K562 (cell line): ENCODE measurements at regions not wholly inside any gene's neighbourhood (a gene's known extent, or its start where the extent isn't known, plus 50 kb on each side); places are given as distances from the start of the nearest gene placed in this dataset.

Experiments
- ARID1B ChIP-seq: fragments of 450-650 bp; IDR thresholded peaks from 2 replicates; pipeline ENCODE4 v1.6.1; 2016; ENCODE audit warnings: antibody characterized with exemption, mild to moderate bottlenecking, inconsistent platforms
- CBFB ChIP-seq: sonication (generic); formaldehyde crosslinking; IDR thresholded peaks from 2 replicates; pipeline ENCODE4 v1.4.0; 2020; ENCODE audit warnings: mild to moderate bottlenecking, missing genetic modification reagents
- CBX5 ChIP-seq: IDR thresholded peaks from 2 replicates; pipeline ENCODE4 v1.6.1; 2014; ENCODE audit warnings: low read depth, borderline replicate concordance
- COPS2 ChIP-seq: fragments of 450-650 bp; conservative IDR thresholded peaks from 2 replicates; pipeline ENCODE4 v1.6.1; 2016; ENCODE audit warnings: mild to moderate bottlenecking, moderate library complexity
- E2F1 ChIP-seq: sonication (generic); formaldehyde crosslinking; IDR thresholded peaks from 2 replicates; pipeline ENCODE4 v1.8.1; 2023; ENCODE audit warnings: mild to moderate bottlenecking, missing genetic modification reagents, moderate library complexity
- E4F1 ChIP-seq: fragments of 250-450 bp; sonication (Bioruptor Pico); IDR thresholded peaks from 2 replicates; pipeline ENCODE4 v1.5.0; 2021; ENCODE audit warnings: mild to moderate bottlenecking, borderline replicate concordance
- ETS1 ChIP-seq: conservative IDR thresholded peaks from 2 replicates; pipeline ENCODE4 v1.6.1; 2011; ENCODE audit warnings: low read depth, mild to moderate bottlenecking, low read length; ENCODE audit not compliant: control insufficient read depth
- ETV5 ChIP-seq: sonication (generic); formaldehyde crosslinking; IDR thresholded peaks from 2 replicates; pipeline ENCODE4 v1.4.0; 2020; ENCODE audit warnings: low read depth, mild to moderate bottlenecking, missing genetic modification reagents
- GTF3C2 ChIP-seq: IDR thresholded peaks from 3 replicates; pipeline ENCODE4 v1.6.1; 2011; ENCODE audit warnings: borderline replicate concordance, mild to moderate bottlenecking, moderate library complexity; ENCODE audit not compliant: insufficient read length; ENCODE audit errors: extremely low read depth
- MAFF ChIP-seq: IDR thresholded peaks from 2 replicates; pipeline ENCODE4 v1.6.1; 2012; ENCODE audit warnings: low read length, improper control_type of control experiment
- MEIS2 ChIP-seq: fragments of 450-650 bp; IDR thresholded peaks from 2 replicates; pipeline ENCODE4 v1.6.1; 2014; ENCODE audit warnings: mild to moderate bottlenecking; ENCODE audit not compliant: partially characterized antibody
- NCOA2 ChIP-seq, 2 experiments: fragments of 450-650 bp; IDR thresholded peaks; 2 replicates each; pipeline ENCODE4 v1.6.1; 2018; ENCODE audit warnings: mild to moderate bottlenecking in 2 of 2, moderate library complexity in 1 of 2; ENCODE audit not compliant: partially characterized antibody in 2 of 2
- POLR2A ChIP-seq: fragments of 450-650 bp; conservative IDR thresholded peaks from 2 replicates; pipeline ENCODE4 v1.6.1; 2016
- POLR2AphosphoS5 ChIP-seq: IDR thresholded peaks from 2 replicates; pipeline ENCODE4 v1.6.1; 2011; ENCODE audit warnings: mild to moderate bottlenecking, low read depth, low read length, moderate library complexity; ENCODE audit not compliant: control insufficient read depth, insufficient read depth
- SAFB2 ChIP-seq: fragments of 200-400 bp; formaldehyde crosslinking; IDR thresholded peaks from 2 replicates; pipeline ENCODE4 v1.6.1; 2018; ENCODE audit warnings: borderline replicate concordance, low read length, low read depth, moderate library complexity; ENCODE audit not compliant: severe bottlenecking
- SIRT6 ChIP-seq: IDR thresholded peaks from one replicate; pipeline ENCODE4 v1.6.1; 2012; ENCODE audit warnings: low read depth, mild to moderate bottlenecking, control low read depth, inconsistent platforms, low read length, moderate library complexity
- SMAD4 ChIP-seq: fragments of 250-450 bp; sonication (Bioruptor Pico); conservative IDR thresholded peaks from 2 replicates; pipeline ENCODE4 v1.8.0; 2021; ENCODE audit warnings: inconsistent platforms, mild to moderate bottlenecking, moderate library complexity
- SRSF3 ChIP-seq: fragments of 200-400 bp; formaldehyde crosslinking; IDR thresholded peaks from 2 replicates; pipeline ENCODE4 v1.6.1; 2016; ENCODE audit warnings: mild to moderate bottlenecking, low read length, moderate library complexity; ENCODE audit not compliant: insufficient read depth
- TGIF2 ChIP-seq: sonication (generic); formaldehyde crosslinking; IDR thresholded peaks from 2 replicates; pipeline ENCODE4 v1.8.1; 2022; ENCODE audit warnings: mild to moderate bottlenecking, missing genetic modification reagents, moderate library complexity
- TRIM28 ChIP-seq: fragments of 450-650 bp; IDR thresholded peaks from 2 replicates; pipeline ENCODE4 v1.6.1; 2017
- ZFP30 ChIP-seq: fragments of 250-450 bp; sonication (Bioruptor Pico); IDR thresholded peaks from 2 replicates; pipeline ENCODE4 v1.8.0; 2022; ENCODE audit warnings: moderate library complexity, mild to moderate bottlenecking, inconsistent platforms, borderline replicate concordance
- ZNF124 ChIP-seq: sonication (generic); formaldehyde crosslinking; IDR thresholded peaks from 2 replicates; pipeline ENCODE4 v1.8.1; 2022; ENCODE audit warnings: missing genetic modification reagents
- ZNF224 ChIP-seq: sonication (generic); formaldehyde crosslinking; IDR thresholded peaks from 2 replicates; pipeline ENCODE4 v1.8.0; 2022; ENCODE audit warnings: mild to moderate bottlenecking, missing genetic modification reagents

GRCh38 chr4:126850286-126850685 lies 782.5 kb upstream of the INTU start (continued):
- TF ChIP-seq E2F1 (CRISPR knock-in tag): no peak
- no peak for TF ChIP-seq SAFB2
- TF ChIP-seq SMAD4 (CRISPR knock-in tag): peak; percentile 50
- no peak for TF ChIP-seq COPS2
- TF ChIP-seq E4F1 (CRISPR knock-in tag): no peak
- TF ChIP-seq MEIS2: peak; percentile 100
- no peak; the same call in 1 of the 2 replicates for TF ChIP-seq ETS1
- TF ChIP-seq SIRT6: no peak
- TF ChIP-seq MAFF: peak; percentile 85
- TF ChIP-seq GTF3C2: no peak
- TF ChIP-seq CBFB (CRISPR knock-in tag): peak; percentile 55; the same call in 1 of the 2 replicates
- TF ChIP-seq TRIM28: no peak
- TF ChIP-seq ETV5 (CRISPR knock-in tag): peak; percentile 91
- no peak for TF ChIP-seq POLR2A
- TF ChIP-seq ARID1B: peak; percentile 97
- TF ChIP-seq CBX5: no peak; the same call in 1 of the 2 replicates
- no peak for TF ChIP-seq ZFP30 (CRISPR knock-in tag)
- TF ChIP-seq SRSF3: no peak
- TF ChIP-seq TGIF2 (CRISPR knock-in tag): no peak
- no peak for TF ChIP-seq ZNF124
- no peak for TF ChIP-seq ZNF224 (CRISPR knock-in tag)
- TF ChIP-seq NCOA2 (IDR thresholded peaks at IDR 0.05; ENCODE audit: partially characterized antibody in 2 of 2): peak in 1 of 2 experiments; percentile 50
- peak; percentile 69; the same call in 1 of the 2 replicates for TF ChIP-seq POLR2AphosphoS5
